RWPE2 (cell line): ENCODE measurements at regions not wholly inside any gene's neighbourhood (a gene's known extent, or its start where the extent isn't known, plus 50 kb on each side); places are given as distances from the start of the nearest gene placed in this dataset.
"Not testable (repeated sequence)": the region's sequence is repeated elsewhere in the genome, so short reads cannot be mapped to it uniquely, and the experiment has no call there.

Experiments
- ATAC-seq: fragments of 200-7000 bp; cut with Tn5 transposase; 3 replicates; pipeline ENCODE4 v1.9.1; 2021; ENCODE audit warnings: low read depth
- DNase-seq: peaks from one replicate; pipeline ENCODE4 v3.0.0-alpha.2; 2020; ENCODE audit warnings: low spot score
- H3K27ac ChIP-seq: fragments of 450-650 bp; 2 replicates; pipeline ENCODE4 v1.5.1; 2017; ENCODE audit warnings: mild to moderate bottlenecking; ENCODE audit not compliant: poor library complexity, severe bottlenecking
- H3K27me3 ChIP-seq: fragments of 250-450 bp; sonication (Bioruptor Pico); 2 replicates; pipeline ENCODE4 v1.5.1; 2021; ENCODE audit warnings: mild to moderate bottlenecking, moderate library complexity; ENCODE audit not compliant: insufficient read depth, poor library complexity, severe bottlenecking
- H3K36me3 ChIP-seq: fragments of 250-450 bp; sonication (Bioruptor Pico); 2 replicates; pipeline ENCODE4 v1.5.1; 2020; ENCODE audit warnings: low read depth, mild to moderate bottlenecking, moderate library complexity
- H3K4me1 ChIP-seq: fragments of 250-450 bp; sonication (Bioruptor Pico); 2 replicates; pipeline ENCODE4 v1.5.1; 2021; ENCODE audit warnings: mild to moderate bottlenecking, moderate library complexity; ENCODE audit not compliant: insufficient read depth, poor library complexity, severe bottlenecking
- H3K4me3 ChIP-seq: fragments of 250-450 bp; sonication (Bioruptor Pico); 2 replicates; pipeline ENCODE4 v1.5.1; 2021; ENCODE audit warnings: mild to moderate bottlenecking, moderate library complexity; ENCODE audit not compliant: severe bottlenecking
- H3K9me3 ChIP-seq: fragments of 250-450 bp; sonication (Bioruptor Pico); 2 replicates; pipeline ENCODE4 v1.5.1; 2021; ENCODE audit warnings: mild to moderate bottlenecking, moderate library complexity; ENCODE audit not compliant: severe bottlenecking
- TF ChIP-seq, protein P1 (sequence below): fragments of 450-650 bp; IDR thresholded peaks from one replicate; pipeline ENCODE4 v1.5.1; 2017; ENCODE audit warnings: mild to moderate bottlenecking, moderate library complexity; ENCODE audit not compliant: poor library complexity, severe bottlenecking

DNA sequence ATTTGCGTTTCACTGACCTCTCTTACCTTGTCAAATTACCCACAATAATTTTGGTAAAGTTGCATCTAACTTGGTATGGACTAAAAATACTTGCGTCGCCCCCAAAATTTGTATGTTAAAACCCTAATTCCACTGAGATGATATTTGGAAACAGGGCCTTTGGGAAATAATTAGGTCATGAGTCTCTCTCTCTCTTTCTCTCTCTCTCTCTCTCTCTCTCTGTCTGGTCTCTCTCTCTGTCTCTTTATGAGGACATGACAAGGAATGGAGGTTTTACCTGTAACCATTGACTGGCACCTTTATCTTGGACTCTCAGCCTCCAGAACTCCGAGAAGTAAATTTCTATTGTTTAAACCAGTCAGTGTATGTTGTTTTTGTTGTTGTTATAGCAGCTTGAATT, 111.5 kb upstream of the BDP1 start:
- H3K27me3 ChIP-seq, H3K27ac ChIP-seq, H3K9me3 ChIP-seq, H3K36me3 ChIP-seq, DNase-seq, H3K4me3 ChIP-seq, H3K4me1 ChIP-seq, ATAC-seq: not testable (repeated sequence)

DNA sequence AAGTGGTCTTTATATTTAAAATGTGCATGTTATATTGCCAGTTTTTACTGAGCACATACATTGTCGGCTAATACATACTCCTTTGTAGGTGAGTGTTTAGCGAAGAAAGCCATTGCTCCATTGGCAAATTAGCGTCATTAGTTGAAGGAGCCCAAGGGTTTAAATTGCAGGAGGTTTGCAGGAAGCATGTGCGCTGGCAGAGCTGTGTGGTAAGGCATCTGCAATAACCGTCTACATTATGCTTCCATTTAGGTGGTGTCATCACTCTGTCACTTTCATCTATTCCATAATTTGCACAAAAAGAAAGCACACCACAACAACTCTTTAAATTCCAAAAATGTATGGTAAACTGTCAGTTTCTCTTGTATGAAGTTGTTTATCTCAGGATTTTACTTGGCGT, 82.8 kb upstream of the BDP1 start:
- not testable (repeated sequence) for H3K4me3 ChIP-seq, H3K36me3 ChIP-seq, DNase-seq, ATAC-seq, H3K27ac ChIP-seq, H3K4me1 ChIP-seq, H3K9me3 ChIP-seq
- H3K27me3 ChIP-seq, result peaks cover 13% of the 10 kb centered on the region

DNA sequence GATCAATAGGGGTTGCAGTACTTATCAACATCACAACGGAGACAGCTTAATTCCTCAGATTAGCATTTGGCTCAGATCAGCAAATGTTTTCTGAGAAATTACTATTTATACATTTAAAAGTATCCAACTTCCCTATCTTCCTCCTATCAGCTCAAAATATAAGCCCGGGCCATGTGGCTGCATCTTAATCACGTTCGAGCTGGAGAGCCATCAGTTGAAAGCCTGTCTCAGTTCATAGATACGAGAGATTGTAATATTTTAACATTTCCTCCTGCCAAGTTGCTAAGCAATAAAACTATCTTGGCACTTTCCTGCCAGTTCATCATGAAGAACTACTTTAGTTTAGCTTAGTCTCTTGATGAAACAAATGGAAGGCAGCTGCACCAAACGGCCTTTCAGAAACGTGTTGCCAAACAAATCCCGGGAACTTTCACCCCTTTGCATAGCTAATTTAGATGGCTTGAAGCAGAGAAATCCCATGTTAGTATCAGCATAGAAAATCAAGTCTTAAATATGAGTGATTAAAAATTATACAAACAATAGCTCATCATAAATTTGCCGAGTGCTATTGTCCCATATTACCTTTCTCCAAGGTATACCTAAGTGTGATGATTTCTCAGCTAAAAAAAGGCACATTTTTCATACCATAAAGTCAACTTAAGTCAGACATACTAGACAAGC, 82.3 kb upstream of the BDP1 start:
- not testable (repeated sequence) for H3K27ac ChIP-seq, H3K36me3 ChIP-seq, H3K9me3 ChIP-seq, H3K4me3 ChIP-seq, H3K4me1 ChIP-seq, ATAC-seq, DNase-seq
- peaks cover 18% of the 10 kb centered on the region for H3K27me3 ChIP-seq

DNA sequence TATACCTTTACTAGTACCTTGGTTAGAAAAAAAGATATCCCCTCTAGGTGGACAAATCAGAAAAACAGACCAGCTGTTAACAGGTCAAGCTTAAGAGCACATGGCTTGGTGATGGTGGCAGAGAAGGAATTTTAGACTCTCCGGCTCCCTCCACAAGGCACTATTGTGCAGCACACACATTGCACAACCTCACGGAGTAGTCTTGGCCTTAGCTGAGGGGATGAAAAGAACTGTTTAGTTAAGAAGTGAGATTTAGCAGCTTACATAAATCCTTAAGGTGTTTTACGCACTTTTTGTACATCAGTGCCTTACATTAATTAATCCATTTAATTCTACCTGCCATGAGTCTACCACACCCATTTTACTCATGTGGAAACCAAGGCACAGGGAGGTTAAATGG, 71.2 kb upstream of the BDP1 start:
- not testable (repeated sequence) for H3K4me1 ChIP-seq, H3K4me3 ChIP-seq, DNase-seq, H3K27me3 ChIP-seq, H3K9me3 ChIP-seq, H3K36me3 ChIP-seq, ATAC-seq, H3K27ac ChIP-seq

DNA sequence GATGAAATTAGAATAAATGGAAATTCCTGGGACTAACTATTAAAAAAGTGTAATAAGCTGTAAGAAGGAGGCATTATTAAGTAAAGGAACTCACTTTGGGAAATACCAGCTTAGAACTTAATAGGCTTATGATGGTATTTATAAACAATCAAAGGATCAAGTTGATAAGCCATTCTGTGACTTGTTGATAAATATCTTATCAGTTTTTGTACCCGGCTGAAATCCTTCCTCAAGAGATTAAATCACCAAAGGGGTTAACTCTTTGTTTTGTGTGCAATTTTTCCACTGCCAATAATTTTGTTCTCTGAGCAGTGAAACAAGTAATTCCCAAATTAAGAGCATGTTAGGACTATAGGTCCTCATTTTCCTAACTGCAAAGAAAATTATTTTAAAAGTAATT, 70.7 kb upstream of the BDP1 start:
- ATAC-seq, result no peak
- no peaks in the 10 kb centered on the region for H3K27me3 ChIP-seq
- no peaks in the 10 kb centered on the region for H3K9me3 ChIP-seq
- H3K4me3 ChIP-seq, result no peak overlapping the region
- H3K4me1 ChIP-seq, result no peaks in the 10 kb centered on the region
- no peak for DNase-seq
- no peak overlapping the region for H3K27ac ChIP-seq
- TF ChIP-seq, protein P1, sequence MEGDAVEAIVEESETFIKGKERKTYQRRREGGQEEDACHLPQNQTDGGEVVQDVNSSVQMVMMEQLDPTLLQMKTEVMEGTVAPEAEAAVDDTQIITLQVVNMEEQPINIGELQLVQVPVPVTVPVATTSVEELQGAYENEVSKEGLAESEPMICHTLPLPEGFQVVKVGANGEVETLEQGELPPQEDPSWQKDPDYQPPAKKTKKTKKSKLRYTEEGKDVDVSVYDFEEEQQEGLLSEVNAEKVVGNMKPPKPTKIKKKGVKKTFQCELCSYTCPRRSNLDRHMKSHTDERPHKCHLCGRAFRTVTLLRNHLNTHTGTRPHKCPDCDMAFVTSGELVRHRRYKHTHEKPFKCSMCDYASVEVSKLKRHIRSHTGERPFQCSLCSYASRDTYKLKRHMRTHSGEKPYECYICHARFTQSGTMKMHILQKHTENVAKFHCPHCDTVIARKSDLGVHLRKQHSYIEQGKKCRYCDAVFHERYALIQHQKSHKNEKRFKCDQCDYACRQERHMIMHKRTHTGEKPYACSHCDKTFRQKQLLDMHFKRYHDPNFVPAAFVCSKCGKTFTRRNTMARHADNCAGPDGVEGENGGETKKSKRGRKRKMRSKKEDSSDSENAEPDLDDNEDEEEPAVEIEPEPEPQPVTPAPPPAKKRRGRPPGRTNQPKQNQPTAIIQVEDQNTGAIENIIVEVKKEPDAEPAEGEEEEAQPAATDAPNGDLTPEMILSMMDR, result no peak
- H3K36me3 ChIP-seq, result no peaks in the 10 kb centered on the region

DNA sequence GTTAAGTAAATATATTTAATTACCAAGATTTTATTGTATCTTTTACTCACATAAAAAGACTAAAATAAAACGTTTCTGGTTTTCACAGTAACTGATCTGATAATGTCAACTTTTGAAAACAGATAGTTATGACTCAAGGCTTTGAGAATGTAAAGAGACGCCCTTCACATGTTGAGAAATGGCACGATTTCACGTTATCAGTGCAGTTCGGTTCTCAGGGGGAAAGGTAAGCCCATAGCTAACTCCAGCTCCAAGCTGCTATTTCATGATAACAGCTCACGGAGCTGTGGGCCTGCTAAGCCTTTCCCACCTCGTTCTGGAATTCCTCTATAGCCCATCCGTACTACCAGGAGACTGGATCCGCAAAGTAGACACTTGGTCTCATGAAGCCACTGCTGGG, 70.2 kb upstream of the BDP1 start:
- H3K4me1 ChIP-seq, H3K4me3 ChIP-seq, H3K36me3 ChIP-seq, H3K9me3 ChIP-seq, DNase-seq, ATAC-seq, H3K27ac ChIP-seq, H3K27me3 ChIP-seq: not testable (repeated sequence)

DNA sequence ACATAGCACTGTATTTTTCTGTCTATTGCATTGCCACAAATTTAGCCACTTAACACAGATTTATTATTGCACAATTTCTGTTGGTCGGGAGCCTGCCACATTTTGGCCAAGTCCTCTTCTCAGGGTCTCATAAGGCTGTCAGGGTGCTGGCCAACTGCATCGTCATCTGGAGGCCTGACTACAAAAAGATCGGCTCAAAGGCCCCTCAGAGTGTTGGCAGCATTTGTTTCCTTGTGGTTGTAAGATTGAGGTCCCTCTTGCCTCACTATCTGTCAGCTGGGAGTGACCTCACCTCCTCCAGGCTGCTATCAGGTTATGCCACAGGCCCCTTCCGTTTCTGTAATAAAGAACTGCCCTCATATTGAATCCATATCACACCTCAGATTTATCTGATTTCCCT, 67.3 kb upstream of the BDP1 start:
- ATAC-seq, H3K4me1 ChIP-seq, DNase-seq, H3K27me3 ChIP-seq, H3K9me3 ChIP-seq, H3K27ac ChIP-seq, H3K4me3 ChIP-seq, H3K36me3 ChIP-seq: not testable (repeated sequence)

DNA sequence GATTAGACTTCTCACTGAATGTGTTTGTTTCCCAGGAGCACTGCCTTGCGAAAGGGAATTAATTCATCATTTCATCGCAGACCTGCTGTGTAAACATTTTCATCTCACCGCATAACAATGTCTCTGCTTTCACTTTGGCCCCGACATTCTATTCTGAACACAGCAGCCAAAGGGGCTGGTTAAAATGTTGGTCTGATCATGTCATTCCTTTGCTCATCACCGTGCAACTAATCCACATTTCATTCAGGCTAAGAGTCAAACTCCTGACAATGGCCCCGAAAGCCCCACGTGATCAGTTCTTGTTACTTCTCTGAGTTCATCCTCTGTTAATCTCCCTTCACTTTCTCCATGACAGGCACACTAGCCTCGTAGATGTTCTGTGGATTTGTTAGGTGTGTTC, 57.1 kb upstream of the BDP1 start:
- H3K4me1 ChIP-seq, DNase-seq, H3K27ac ChIP-seq, H3K4me3 ChIP-seq, H3K27me3 ChIP-seq, H3K36me3 ChIP-seq, H3K9me3 ChIP-seq: not testable (repeated sequence)
- ATAC-seq, result peak; percentile 64

DNA sequence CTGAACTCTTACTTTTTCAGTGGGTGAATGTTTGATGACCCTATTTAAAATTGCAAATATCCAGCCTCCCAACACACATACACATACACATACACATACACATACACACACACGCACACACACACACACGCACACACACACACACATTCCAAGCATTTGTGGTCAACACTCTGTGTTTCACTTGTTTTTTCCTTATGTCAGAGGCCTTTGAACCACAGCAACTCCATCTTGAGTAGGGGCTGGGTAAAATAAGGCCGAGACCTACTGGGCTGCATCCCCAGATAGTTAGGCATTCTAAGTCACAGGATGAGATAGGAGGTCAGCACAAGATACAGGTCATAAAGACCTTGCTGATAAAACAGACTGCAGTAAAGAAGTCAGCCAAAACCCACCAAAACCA, 56.6 kb upstream of the BDP1 start:
- H3K9me3 ChIP-seq, H3K4me3 ChIP-seq, ATAC-seq, H3K27ac ChIP-seq, H3K4me1 ChIP-seq, H3K36me3 ChIP-seq, DNase-seq: not testable (repeated sequence)
- peaks cover 13% of the 10 kb centered on the region for H3K27me3 ChIP-seq

DNA sequence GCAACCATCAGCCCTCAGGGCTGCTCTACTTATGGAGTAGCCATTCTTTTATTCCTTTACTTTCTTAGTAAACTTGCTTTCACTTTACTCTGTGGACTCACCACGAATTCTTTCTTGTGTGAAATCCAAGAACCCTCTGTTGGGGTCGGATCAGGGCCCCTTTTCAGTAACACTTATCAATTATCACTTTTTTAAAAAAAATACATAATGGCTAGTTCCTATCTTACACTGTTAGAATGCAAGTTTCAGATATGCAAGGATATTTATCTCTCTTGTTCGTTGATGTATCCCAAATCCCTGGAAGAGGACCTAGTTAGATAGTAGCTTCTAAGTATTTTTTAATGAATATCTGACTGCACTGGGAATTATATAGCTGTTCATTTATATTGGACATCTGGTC, 56.0 kb upstream of the BDP1 start:
- H3K27ac ChIP-seq, DNase-seq, H3K9me3 ChIP-seq, ATAC-seq, H3K4me1 ChIP-seq, H3K36me3 ChIP-seq, H3K4me3 ChIP-seq: not testable (repeated sequence)
- H3K27me3 ChIP-seq, result peaks cover 15% of the 10 kb centered on the region

DNA sequence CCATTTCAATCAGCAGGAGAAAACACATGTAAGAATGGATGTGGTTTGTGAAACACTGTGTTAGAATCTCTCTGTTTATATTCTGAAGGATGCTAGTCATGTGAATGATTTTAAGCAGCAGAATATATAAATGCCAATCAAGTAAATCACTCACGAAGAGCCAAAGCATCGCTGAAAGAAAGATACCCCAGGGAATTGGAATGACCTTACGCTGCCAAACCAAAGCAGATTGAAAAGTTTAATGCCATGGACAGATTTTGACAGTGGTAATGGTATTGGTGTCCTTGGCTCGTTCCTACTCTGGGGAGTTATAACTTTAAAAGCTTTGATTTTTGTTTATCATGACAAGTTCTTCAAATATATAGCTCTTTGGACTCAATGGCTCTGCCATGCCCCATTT, 54.8 kb upstream of the BDP1 start:
- not testable (repeated sequence) for H3K4me3 ChIP-seq, H3K27ac ChIP-seq, DNase-seq, H3K9me3 ChIP-seq, H3K4me1 ChIP-seq, ATAC-seq, H3K36me3 ChIP-seq
- peaks cover 15% of the 10 kb centered on the region for H3K27me3 ChIP-seq
